ENCODE measurements at regions not wholly inside any gene's neighbourhood (a gene's known extent, or its start where the extent isn't known, plus 50 kb on each side); places are given as distances from the start of the nearest gene placed in this dataset.

DNA sequence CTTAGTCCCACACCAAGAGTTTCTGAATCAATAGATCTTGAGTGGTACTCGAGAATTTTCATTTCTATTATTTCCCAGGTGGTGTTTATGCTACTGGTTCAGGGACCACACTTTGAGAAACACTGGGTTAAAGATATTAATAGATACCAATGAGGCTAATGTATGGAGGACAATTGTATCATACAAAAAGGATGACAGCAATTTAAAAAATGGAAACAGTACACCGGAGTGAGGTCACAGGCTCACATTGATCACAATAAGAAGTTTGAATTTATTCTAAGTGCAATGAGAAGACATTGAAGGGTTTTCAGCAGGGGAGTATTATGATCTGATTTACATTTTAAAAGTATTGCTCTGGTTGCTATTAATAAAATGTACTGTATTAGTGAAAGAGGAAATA, 488.3 kb downstream of the PCDH17 start:
- no peak for ATAC-seq
- H3K27ac ChIP-seq (ENCODE audit: low read length) = no peak overlapping the region
- CTCF ChIA-PET = no interaction called here
- H3K4me3 ChIP-seq (ENCODE audit: low read length) = no peak overlapping the region
- intact Hi-C loops (cut with micrococcal nuclease) = no loop called here
- no peak for DNase-seq
- TF ChIP-seq CTCF (conservative IDR thresholded peaks at IDR 0.05; ENCODE audit: low read depth, low read length) (no peak), EZH2 (IDR thresholded peaks at IDR 0.05; ENCODE audit: low read length, unreplicated experiment) (no peak), EZH2phosphoT487 (IDR thresholded peaks at IDR 0.05; ENCODE audit: borderline replicate concordance, low read length) (no peak)
- H3K4me1 ChIP-seq (ENCODE audit: insufficient read depth, low read length) = no peaks in the 10 kb centered on the region
- POLR2A ChIA-PET (ENCODE audit: unreplicated experiment) = no interaction called here
- H3K79me2 ChIP-seq (ENCODE audit: low read length) = no peaks in the 10 kb centered on the region
- no peak overlapping the region for H3K4me2 ChIP-seq (ENCODE audit: low read length)
- H4K20me1 ChIP-seq (ENCODE audit: low read length) = no peaks in the 10 kb centered on the region
- no TSS peak for BruUV-seq (replicated peaks)
- H3K9me3 ChIP-seq (ENCODE audit: low read length) = no peaks in the 10 kb centered on the region
- H3K9ac ChIP-seq (ENCODE audit: low read length) = no peak overlapping the region
- no peaks in the 10 kb centered on the region for H3K9me2 ChIP-seq (replicated peaks; ENCODE audit: low read length)
- no peaks in the 10 kb centered on the region for H3K27me3 ChIP-seq (ENCODE audit: low read length)
- no peaks in the 10 kb centered on the region for H3K36me3 ChIP-seq (ENCODE audit: low read depth, low read length)
- H2AFZ ChIP-seq (ENCODE audit: low read length) = no peak overlapping the region
- H3F3A ChIP-seq (ENCODE audit: low read length, unreplicated experiment) = no peaks in the 10 kb centered on the region

DNA sequence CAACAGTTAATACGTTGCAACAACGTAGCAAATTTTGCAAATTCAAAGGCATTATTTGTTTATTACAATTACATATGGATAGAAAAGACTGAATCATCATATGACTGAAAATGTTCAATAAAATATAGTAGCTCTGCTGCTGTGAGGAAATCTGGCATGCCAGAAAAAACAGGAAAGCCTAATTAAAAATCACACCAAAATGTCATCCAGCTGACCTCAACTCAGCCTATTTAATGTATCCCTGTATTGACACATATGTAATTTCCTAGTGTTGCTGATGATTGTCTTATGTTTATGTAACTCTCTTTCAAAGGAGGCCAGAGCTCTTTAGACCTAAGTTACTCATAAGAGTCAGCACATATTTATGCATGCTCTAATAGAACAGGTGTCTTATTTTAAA, 495.0 kb downstream of the PCDH17 start:
- H3K27ac ChIP-seq (ENCODE audit: low read length) = no peak overlapping the region
- DNase-seq (no peak), ATAC-seq (no peak)
- no TSS peak for BruUV-seq (replicated peaks)
- H3K79me2 ChIP-seq (ENCODE audit: low read length) = no peaks in the 10 kb centered on the region
- H4K20me1 ChIP-seq (ENCODE audit: low read length) = no peaks in the 10 kb centered on the region
- no peak overlapping the region for H3K4me3 ChIP-seq (ENCODE audit: low read length)
- no peak for TF ChIP-seq CTCF (conservative IDR thresholded peaks at IDR 0.05; ENCODE audit: low read depth, low read length)
- TF ChIP-seq EZH2 (IDR thresholded peaks at IDR 0.05; ENCODE audit: low read length, unreplicated experiment) = no peak
- TF ChIP-seq EZH2phosphoT487 (IDR thresholded peaks at IDR 0.05; ENCODE audit: borderline replicate concordance, low read length) = no peak
- H3K27me3 ChIP-seq (ENCODE audit: low read length) = no peaks in the 10 kb centered on the region
- ChIA-PET CTCF (no interaction called here), POLR2A (ENCODE audit: unreplicated experiment) (no interaction called here)
- H3K9me2 ChIP-seq (replicated peaks; ENCODE audit: low read length) = no peaks in the 10 kb centered on the region
- no peaks in the 10 kb centered on the region for H3F3A ChIP-seq (ENCODE audit: low read length, unreplicated experiment)
- no peak overlapping the region for H3K9ac ChIP-seq (ENCODE audit: low read length)
- no peaks in the 10 kb centered on the region for H3K36me3 ChIP-seq (ENCODE audit: low read depth, low read length)
- no peaks in the 10 kb centered on the region for H3K9me3 ChIP-seq (ENCODE audit: low read length)
- no peak overlapping the region for H2AFZ ChIP-seq (ENCODE audit: low read length)
- no peak overlapping the region for H3K4me2 ChIP-seq (ENCODE audit: low read length)
- intact Hi-C loops (cut with micrococcal nuclease) = no loop called here
- H3K4me1 ChIP-seq (ENCODE audit: insufficient read depth, low read length) = no peaks in the 10 kb centered on the region

GRCh38 chr13:58134012-58134411, 502.5 kb downstream of the PCDH17 start:
- no TSS peak for BruUV-seq (replicated peaks)
- Histone ChIP-seq H3K4me3 (ENCODE audit: low read length) (no peak overlapping the region), H3K9ac (ENCODE audit: low read length) (no peak overlapping the region), H3K9me3 (ENCODE audit: low read length) (no peaks in the 10 kb centered on the region), H3F3A (ENCODE audit: low read length, unreplicated experiment) (no peaks in the 10 kb centered on the region), H3K4me1 (ENCODE audit: insufficient read depth, low read length) (no peaks in the 10 kb centered on the region), H3K27ac (ENCODE audit: low read length) (no peak overlapping the region), H3K4me2 (ENCODE audit: low read length) (no peak overlapping the region), H3K79me2 (ENCODE audit: low read length) (no peaks in the 10 kb centered on the region), H3K9me2 (replicated peaks; ENCODE audit: low read length) (no peaks in the 10 kb centered on the region), H3K27me3 (ENCODE audit: low read length) (no peaks in the 10 kb centered on the region), H4K20me1 (ENCODE audit: low read length) (no peaks in the 10 kb centered on the region), H2AFZ (ENCODE audit: low read length) (no peak overlapping the region), H3K36me3 (ENCODE audit: low read depth, low read length) (no peaks in the 10 kb centered on the region)
- POLR2A ChIA-PET (ENCODE audit: unreplicated experiment) = no interaction called here
- CTCF ChIA-PET = no interaction called here
- DNase-seq (no peak), ATAC-seq (no peak)
- TF ChIP-seq CTCF (conservative IDR thresholded peaks at IDR 0.05; ENCODE audit: low read depth, low read length) = no peak
- TF ChIP-seq EZH2 (IDR thresholded peaks at IDR 0.05; ENCODE audit: low read length, unreplicated experiment) = no peak
- no peak for TF ChIP-seq EZH2phosphoT487 (IDR thresholded peaks at IDR 0.05; ENCODE audit: borderline replicate concordance, low read length)
- intact Hi-C loops (cut with micrococcal nuclease) = no loop called here
